ENCODE measurements at regions not wholly inside any gene's neighbourhood (a gene's known extent, or its start where the extent isn't known, plus 50 kb on each side); places are given as distances from the start of the nearest gene placed in this dataset.

GRCh38 chr7:52088008-52088901 lies 771.6 kb upstream of the COBL start:
- no peak for TF ChIP-seq ZNF48 (tag by site-specific recombination; IDR thresholded peaks at IDR 0.05)
- no peak for TF ChIP-seq ZFP69B (tag by site-specific recombination; IDR thresholded peaks at IDR 0.05)
- no peak for TF ChIP-seq ZNF830 (tag by site-specific recombination; IDR thresholded peaks at IDR 0.05; ENCODE audit: low read depth)
- no peak for TF ChIP-seq ZBTB17 (tag by site-specific recombination; IDR thresholded peaks at IDR 0.05)
- no peak for TF ChIP-seq ZNF274 (IDR thresholded peaks at IDR 0.05; ENCODE audit: low read length)
- no peak for TF ChIP-seq ZNF274 (tag by site-specific recombination; IDR thresholded peaks at IDR 0.05; ENCODE audit: borderline replicate concordance)
- no peak for TF ChIP-seq ZSCAN18 (tag by site-specific recombination; IDR thresholded peaks at IDR 0.05)
- TF ChIP-seq, protein P1, sequence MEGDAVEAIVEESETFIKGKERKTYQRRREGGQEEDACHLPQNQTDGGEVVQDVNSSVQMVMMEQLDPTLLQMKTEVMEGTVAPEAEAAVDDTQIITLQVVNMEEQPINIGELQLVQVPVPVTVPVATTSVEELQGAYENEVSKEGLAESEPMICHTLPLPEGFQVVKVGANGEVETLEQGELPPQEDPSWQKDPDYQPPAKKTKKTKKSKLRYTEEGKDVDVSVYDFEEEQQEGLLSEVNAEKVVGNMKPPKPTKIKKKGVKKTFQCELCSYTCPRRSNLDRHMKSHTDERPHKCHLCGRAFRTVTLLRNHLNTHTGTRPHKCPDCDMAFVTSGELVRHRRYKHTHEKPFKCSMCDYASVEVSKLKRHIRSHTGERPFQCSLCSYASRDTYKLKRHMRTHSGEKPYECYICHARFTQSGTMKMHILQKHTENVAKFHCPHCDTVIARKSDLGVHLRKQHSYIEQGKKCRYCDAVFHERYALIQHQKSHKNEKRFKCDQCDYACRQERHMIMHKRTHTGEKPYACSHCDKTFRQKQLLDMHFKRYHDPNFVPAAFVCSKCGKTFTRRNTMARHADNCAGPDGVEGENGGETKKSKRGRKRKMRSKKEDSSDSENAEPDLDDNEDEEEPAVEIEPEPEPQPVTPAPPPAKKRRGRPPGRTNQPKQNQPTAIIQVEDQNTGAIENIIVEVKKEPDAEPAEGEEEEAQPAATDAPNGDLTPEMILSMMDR (tag by site-specific recombination; IDR thresholded peaks at IDR 0.05) = no peak
- TF ChIP-seq ZNF280D (tag by site-specific recombination; IDR thresholded peaks at IDR 0.05) = no peak
- TF ChIP-seq ZNF791 (tag by site-specific recombination; IDR thresholded peaks at IDR 0.05) = no peak
- no peak for TF ChIP-seq ZNF184 (tag by site-specific recombination; IDR thresholded peaks at IDR 0.05)
- TF ChIP-seq, protein P2, sequence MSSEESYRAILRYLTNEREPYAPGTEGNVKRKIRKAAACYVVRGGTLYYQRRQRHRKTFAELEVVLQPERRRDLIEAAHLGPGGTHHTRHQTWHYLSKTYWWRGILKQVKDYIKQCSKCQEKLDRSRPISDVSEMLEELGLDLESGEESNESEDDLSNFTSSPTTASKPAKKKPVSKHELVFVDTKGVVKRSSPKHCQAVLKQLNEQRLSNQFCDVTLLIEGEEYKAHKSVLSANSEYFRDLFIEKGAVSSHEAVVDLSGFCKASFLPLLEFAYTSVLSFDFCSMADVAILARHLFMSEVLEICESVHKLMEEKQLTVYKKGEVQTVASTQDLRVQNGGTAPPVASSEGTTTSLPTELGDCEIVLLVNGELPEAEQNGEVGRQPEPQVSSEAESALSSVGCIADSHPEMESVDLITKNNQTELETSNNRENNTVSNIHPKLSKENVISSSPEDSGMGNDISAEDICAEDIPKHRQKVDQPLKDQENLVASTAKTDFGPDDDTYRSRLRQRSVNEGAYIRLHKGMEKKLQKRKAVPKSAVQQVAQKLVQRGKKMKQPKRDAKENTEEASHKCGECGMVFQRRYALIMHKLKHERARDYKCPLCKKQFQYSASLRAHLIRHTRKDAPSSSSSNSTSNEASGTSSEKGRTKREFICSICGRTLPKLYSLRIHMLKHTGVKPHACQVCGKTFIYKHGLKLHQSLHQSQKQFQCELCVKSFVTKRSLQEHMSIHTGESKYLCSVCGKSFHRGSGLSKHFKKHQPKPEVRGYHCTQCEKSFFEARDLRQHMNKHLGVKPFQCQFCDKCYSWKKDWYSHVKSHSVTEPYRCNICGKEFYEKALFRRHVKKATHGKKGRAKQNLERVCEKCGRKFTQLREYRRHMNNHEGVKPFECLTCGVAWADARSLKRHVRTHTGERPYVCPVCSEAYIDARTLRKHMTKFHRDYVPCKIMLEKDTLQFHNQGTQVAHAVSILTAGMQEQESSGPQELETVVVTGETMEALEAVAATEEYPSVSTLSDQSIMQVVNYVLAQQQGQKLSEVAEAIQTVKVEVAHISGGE (tag by site-specific recombination; conservative IDR thresholded peaks at IDR 0.05; ENCODE audit: low read depth) = no peak
- no peak for TF ChIP-seq ZNF621 (tag by site-specific recombination; IDR thresholded peaks at IDR 0.05)
- no peak for TF ChIP-seq ZNF596 (tag by site-specific recombination; IDR thresholded peaks at IDR 0.05)
- no peak for TF ChIP-seq ZNF501 (tag by site-specific recombination; IDR thresholded peaks at IDR 0.05)

Measured in HEK293 (cell line).